Choroid plexus epithelial cell (primary cell): ENCODE measurements at regions not wholly inside any gene's neighbourhood (a gene's known extent, or its start where the extent isn't known, plus 50 kb on each side); places are given as distances from the start of the nearest gene placed in this dataset.
"Not testable (repeated sequence)": the region's sequence is repeated elsewhere in the genome, so short reads cannot be mapped to it uniquely, and the experiment has no call there.

Source experiments
- DNase-seq: peaks from one replicate; pipeline ENCODE4 v3.0.0-alpha.2; 2010; ENCODE audit warnings: low read depth
- H3K4me3 ChIP-seq: 2 replicates; pipeline ENCODE4 v1.5.1; 2011; ENCODE audit warnings: low read depth, mild to moderate bottlenecking, control low read depth, low read length, moderate library complexity
- CTCF ChIP-seq: conservative IDR thresholded peaks from 2 replicates; pipeline ENCODE4 v1.5.1; 2011; ENCODE audit warnings: low read depth, mild to moderate bottlenecking, control low read depth, inconsistent platforms, low read length, moderate library complexity

DNA sequence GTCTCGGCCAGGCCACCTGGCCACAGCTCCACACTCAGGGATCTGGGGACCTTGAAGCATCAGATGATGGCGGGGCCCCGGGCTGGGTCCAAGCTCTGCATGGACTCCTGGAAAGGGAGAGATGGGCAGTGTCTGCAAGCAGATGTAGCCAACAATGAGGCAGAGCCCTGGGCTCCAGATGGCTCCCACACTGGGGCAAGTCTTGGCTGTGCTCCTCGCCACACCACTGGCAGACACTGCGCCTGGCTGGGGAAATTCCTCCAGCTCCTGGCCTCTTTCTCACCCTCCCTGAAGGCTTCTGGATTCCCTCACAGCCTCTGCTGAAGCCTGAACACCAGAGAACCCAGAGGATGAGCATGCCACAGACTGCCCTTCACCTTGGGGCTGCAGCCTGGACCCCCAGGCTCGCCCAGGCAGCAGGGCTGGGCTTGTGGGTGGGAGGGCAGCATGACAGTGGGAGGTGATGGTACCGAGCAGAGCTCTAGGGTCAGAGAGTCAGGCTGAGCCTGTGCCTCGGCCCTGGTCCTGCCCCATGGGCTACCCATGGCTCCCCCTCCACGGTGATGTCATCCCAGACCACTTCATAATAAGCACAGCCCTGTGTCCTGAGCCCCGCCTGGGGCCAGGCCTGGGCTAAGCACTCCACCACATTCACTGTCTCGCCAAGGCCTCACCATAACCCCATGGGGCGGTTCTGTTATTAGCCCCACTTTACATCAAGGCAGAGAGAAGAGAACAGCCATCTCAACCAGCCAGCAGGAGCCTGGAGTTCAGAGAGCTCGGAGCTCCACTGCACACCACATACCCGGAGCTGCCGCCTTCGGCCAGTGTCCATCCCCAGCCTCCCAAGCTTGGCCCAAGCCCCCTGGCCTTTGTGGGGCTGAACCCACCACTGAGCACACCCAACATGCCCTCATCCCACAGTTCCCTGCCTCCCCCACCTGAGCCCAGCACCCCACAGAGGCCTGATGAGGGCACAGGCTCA, 62.2 kb upstream of the ADAMTS2 start:
- no peak for TF ChIP-seq CTCF
- no peak overlapping the region for H3K4me3 ChIP-seq
- no peak for DNase-seq

- H3K4me3 ChIP-seq = no peak overlapping the region
- TF ChIP-seq CTCF = no peak
- peak; percentile 44 for DNase-seq
These were observed 61.0 kb upstream of the ADAMTS2 start for GRCh38 chr5:179406031-179406961.

DNA sequence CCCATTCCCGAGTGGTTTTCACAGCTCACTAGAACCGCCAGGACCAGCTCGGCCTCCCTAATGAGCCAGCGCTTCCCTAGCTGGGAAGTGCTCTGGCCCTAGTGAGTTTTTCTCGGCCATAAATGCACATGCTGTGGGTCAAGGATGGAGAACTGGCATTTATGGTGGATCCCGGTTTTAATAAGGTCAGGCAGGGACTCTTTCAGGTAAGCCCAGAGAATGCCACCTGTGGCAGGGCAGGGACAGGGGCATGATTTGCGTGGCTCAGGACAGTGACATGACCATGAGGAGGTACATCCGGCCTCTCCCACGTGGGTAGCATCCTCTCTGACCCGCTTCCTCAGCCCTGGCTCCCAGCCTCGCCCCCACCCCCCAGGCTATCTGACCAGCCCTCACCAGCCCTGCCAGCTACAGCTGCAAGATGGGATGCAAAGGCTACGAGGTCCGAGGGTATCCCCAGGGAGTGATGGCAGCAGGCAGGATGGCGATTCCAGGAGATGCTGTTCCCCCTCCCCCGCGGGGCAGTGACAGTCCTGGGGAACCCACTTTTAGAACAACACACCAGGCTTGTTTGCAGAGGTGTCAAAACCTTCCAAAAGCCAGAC, 60.3 kb upstream of the ADAMTS2 start:
- no peak overlapping the region for H3K4me3 ChIP-seq
- DNase-seq = no peak
- TF ChIP-seq CTCF = no peak

DNA sequence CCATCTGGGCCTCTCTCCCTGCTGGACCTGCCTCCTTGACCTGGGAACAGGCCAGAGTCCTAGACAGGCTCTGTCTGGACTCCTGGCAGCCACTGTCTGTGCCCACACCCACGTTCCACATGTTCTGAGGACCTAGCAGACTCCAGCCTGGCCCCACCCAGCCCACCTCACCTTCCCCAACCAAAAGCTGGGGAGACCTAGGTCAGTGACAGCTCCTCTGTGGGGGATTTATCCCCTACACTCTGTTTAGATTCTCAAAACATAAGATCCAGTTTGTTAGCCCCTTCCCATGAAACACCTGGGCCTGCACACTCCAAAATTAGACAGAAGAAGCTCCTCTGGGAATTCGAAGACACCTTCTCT, 59.8 kb upstream of the ADAMTS2 start:
- TF ChIP-seq CTCF = no peak
- H3K4me3 ChIP-seq = no peak overlapping the region
- no peak for DNase-seq

DNA sequence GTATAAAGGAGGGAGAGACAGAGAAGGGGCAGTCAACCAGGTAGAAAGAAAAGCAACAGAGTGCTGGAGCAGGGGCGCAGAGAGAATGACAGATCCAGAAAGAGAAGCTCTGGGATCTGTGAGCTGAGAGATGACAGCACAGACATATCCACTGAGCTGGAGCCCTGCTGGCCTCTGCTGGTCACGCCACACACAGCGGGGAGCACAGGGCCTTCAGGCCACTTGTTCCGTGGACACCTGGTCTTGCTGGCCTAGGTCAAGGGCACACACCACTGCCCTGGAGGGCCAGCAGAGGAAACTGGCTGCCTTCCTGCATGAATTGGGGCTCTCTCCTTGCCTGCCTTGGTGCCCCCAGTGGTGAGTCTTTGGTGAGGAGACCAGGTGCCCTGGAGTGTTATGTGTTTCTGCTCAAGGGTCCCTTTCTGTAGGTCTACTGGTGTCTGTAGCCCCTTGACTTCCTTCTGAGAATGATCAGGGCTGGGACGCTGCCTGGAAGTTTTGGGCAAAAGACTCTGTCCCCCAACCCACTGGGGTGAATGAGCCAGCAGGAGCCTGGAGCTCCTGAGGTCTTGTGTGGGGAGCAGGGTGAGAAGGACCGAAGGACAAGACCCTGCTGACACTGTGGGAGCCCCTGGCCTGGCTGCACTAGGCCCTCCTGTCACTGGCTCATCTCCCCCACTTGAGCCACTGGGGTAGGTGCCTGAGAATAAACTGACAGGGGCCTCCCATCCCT, 59.2 kb upstream of the ADAMTS2 start:
- peak; percentile 72 for TF ChIP-seq CTCF
- no peak overlapping the region for H3K4me3 ChIP-seq
- peak; percentile 65 for DNase-seq

GRCh38 chr5:179403426-179404147, 58.3 kb upstream of the ADAMTS2 start:
- no peak for DNase-seq
- H3K4me3 ChIP-seq = no peak overlapping the region
- no peak for TF ChIP-seq CTCF

GRCh38 chr5:179400435-179400834, 55.2 kb upstream of the ADAMTS2 start:
- H3K4me3 ChIP-seq, DNase-seq: not testable (repeated sequence)
